Kidney (tissue), 13 donors: ENCODE measurements at regions not wholly inside any gene's neighbourhood (a gene's known extent, or its start where the extent isn't known, plus 50 kb on each side); places are given as distances from the start of the nearest gene placed in this dataset.
A peak's percentile ranks its signal among the peaks of the same experiment; 100 is the strongest.

ENCODE experiments used
- DNase-seq, 5 donors: peaks; one replicate each; pipeline ENCODE4 v3.0.0-alpha.2; 2013 to 2020
- FAIRE-seq: peaks from 2 replicates; lab custom pipeline; 2012; peaks lifted over from hg19 to GRCh38; lab: Jason Lieb, UNC
- H3K27ac ChIP-seq, 2 donors: one replicate each; pipeline ENCODE4 v1.7.0; 2013; ENCODE audit warnings: low read depth in 2 of 2, low read length in 2 of 2, inconsistent platforms in 1 of 2
- H3K27me3 ChIP-seq: one replicate; pipeline ENCODE4 v1.7.1; 2013; ENCODE audit warnings: low read length, inconsistent platforms; ENCODE audit not compliant: control insufficient read depth, insufficient read depth
- H3K36me3 ChIP-seq, 3 donors: one replicate each; pipeline versions ENCODE4 v1.7.0 to v1.7.1; 2013; ENCODE audit warnings: low read length in 3 of 3, control low read depth in 1 of 3, inconsistent platforms in 1 of 3; ENCODE audit not compliant: insufficient read depth in 3 of 3, control insufficient read depth in 2 of 3
- H3K4me1 ChIP-seq, 3 donors: one replicate each; pipeline versions ENCODE4 v1.7.0 to v1.7.1; 2013; ENCODE audit warnings: low read length in 3 of 3, inconsistent platforms in 1 of 3, low read depth in 1 of 3; ENCODE audit not compliant: control insufficient read depth in 2 of 3, insufficient read depth in 2 of 3
- H3K4me3 ChIP-seq, 3 donors: one replicate each; pipeline versions ENCODE4 v1.7.0 to v1.8.1; 2013; ENCODE audit warnings: low read length in 3 of 3, control low read depth in 1 of 3, inconsistent platforms in 1 of 3
- H3K9ac ChIP-seq, 3 donors: one replicate each; pipeline versions ENCODE4 v1.7.0 to v1.7.1; 2013; ENCODE audit warnings: low read length in 3 of 3, control low read depth in 1 of 3, inconsistent platforms in 1 of 3
- H3K9me3 ChIP-seq, 3 donors: one replicate each; pipeline versions ENCODE4 v1.7.0 to v1.7.1; 2013; ENCODE audit warnings: low read length in 3 of 3, control low read depth in 1 of 3, inconsistent platforms in 1 of 3; ENCODE audit not compliant: control insufficient read depth in 2 of 3, insufficient read depth in 1 of 3
- intact Hi-C: fragments of 100-400 bp; cut with DNase I; formaldehyde crosslinking; loops from one replicate; pipeline ENCODE4 v1.11.1; 2022
- TF ChIP-seq, protein P1 (sequence below): IDR thresholded peaks from 3 replicates; pipeline ENCODE4 v1.5.1; 2012; ENCODE audit warnings: mild to moderate bottlenecking, moderate library complexity, borderline replicate concordance; ENCODE audit not compliant: insufficient read depth; ENCODE audit errors: extremely low read depth
- donor health status: control.
- donor health status: control.
- donor health status: control.
- donor health status: control.
- donor health status: control.
- donor health status: DM: yes; HTN: yes; CAD: no.
- donor health status: Normal renal cell carcinoma (clear cell type).

DNA sequence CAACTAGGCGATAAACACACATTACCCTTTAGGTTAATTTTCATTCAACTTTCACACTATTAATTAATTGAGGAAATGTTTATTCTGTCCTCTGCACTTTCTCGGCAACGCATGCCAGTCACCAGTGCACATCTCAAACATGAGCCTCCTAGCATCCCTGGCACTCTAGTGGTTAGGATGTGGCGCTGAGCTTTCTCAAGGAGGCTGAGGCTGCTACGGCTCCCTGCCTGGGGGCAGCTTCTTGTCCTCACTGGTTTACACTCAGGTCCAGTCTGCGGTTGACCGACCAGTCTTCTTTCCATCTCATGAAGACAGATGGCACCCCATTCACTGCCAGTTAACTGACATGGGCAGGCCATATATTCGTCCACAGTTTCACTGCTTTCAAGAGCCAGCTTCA lies 463.4 kb downstream of the EIPR1 start:
- FAIRE-seq = no peak
- H3K4me3 ChIP-seq = no peak overlapping the region
- no peaks in the 10 kb centered on the region for H3K9me3 ChIP-seq
- H3K27me3 ChIP-seq = no peaks in the 10 kb centered on the region
- no peak overlapping the region for H3K27ac ChIP-seq
- no peaks in the 10 kb centered on the region for H3K4me1 ChIP-seq
- H3K36me3 ChIP-seq = no peaks in the 10 kb centered on the region
- intact Hi-C loops = no loop called here
- DNase-seq = peak in 2 of 5 donors; percentile 15 to 42
- TF ChIP-seq, protein P1, sequence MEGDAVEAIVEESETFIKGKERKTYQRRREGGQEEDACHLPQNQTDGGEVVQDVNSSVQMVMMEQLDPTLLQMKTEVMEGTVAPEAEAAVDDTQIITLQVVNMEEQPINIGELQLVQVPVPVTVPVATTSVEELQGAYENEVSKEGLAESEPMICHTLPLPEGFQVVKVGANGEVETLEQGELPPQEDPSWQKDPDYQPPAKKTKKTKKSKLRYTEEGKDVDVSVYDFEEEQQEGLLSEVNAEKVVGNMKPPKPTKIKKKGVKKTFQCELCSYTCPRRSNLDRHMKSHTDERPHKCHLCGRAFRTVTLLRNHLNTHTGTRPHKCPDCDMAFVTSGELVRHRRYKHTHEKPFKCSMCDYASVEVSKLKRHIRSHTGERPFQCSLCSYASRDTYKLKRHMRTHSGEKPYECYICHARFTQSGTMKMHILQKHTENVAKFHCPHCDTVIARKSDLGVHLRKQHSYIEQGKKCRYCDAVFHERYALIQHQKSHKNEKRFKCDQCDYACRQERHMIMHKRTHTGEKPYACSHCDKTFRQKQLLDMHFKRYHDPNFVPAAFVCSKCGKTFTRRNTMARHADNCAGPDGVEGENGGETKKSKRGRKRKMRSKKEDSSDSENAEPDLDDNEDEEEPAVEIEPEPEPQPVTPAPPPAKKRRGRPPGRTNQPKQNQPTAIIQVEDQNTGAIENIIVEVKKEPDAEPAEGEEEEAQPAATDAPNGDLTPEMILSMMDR = no peak
- H3K9ac ChIP-seq = no peak overlapping the region

DNA sequence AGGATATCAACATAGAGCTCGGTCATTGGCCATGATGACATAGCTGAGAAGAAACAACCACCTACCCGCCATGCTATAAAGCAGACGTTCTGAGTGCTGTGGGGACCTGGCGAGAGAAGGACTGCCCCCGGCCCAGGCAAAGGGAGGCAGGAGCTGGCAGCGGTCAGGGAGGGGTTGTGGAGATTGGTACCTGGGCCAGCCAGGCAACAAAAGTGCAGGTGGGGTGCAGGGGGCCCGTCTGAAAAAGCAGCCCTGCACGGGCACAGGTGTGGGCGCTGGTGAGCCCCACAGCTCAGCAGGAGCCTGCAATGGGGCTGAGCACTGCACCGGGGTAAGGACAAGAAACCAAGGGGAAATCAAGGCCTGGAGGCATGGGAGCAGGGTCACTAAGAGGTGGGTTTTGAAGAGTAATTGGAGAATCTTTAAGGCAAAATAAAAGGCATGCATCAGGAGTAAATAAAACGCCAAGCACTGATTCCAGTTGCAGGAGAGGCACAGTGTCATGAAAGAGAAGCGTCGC lies 464.0 kb downstream of the EIPR1 start:
- intact Hi-C loops = no loop called here

DNA sequence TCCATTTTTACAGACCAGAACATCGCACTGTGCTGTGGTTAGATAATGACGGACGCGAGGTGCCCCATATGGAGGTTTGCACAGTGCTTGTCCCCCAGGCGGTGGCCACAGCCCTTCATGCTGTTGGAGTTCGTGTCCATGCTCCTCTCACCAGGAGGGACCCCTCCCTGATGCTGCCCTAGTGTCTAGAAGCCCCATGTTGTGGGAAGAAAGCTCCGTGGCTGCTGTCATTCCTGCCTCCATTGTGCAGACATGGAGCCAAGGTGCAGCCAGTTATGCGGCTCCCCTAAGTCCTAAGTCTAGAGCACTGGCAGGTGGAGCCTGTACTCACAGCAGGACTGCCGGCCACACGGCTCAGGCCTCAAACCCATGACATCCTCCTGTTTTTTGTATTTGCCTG lies 464.9 kb downstream of the EIPR1 start:
- TF ChIP-seq, protein P1 = no peak
- no peak overlapping the region for H3K9ac ChIP-seq
- no peak overlapping the region for H3K27ac ChIP-seq
- no peak for DNase-seq
- FAIRE-seq = no peak
- H3K36me3 ChIP-seq = no peaks in the 10 kb centered on the region
- H3K27me3 ChIP-seq = no peaks in the 10 kb centered on the region
- H3K9me3 ChIP-seq = no peaks in the 10 kb centered on the region
- H3K4me1 ChIP-seq = no peaks in the 10 kb centered on the region
- H3K4me3 ChIP-seq = no peak overlapping the region
- intact Hi-C loops = no loop called here

More for the DNA sequence above, 464.0 kb downstream of the EIPR1 start:
- H3K27ac ChIP-seq = no peak overlapping the region
- no peaks in the 10 kb centered on the region for H3K9me3 ChIP-seq
- DNase-seq = no peak
- H3K36me3 ChIP-seq = no peaks in the 10 kb centered on the region
- H3K27me3 ChIP-seq = no peaks in the 10 kb centered on the region
- no peak overlapping the region for H3K4me3 ChIP-seq
- H3K4me1 ChIP-seq = no peaks in the 10 kb centered on the region
- FAIRE-seq = no peak
- H3K9ac ChIP-seq = no peak overlapping the region
- TF ChIP-seq, protein P1 = no peak

DNA sequence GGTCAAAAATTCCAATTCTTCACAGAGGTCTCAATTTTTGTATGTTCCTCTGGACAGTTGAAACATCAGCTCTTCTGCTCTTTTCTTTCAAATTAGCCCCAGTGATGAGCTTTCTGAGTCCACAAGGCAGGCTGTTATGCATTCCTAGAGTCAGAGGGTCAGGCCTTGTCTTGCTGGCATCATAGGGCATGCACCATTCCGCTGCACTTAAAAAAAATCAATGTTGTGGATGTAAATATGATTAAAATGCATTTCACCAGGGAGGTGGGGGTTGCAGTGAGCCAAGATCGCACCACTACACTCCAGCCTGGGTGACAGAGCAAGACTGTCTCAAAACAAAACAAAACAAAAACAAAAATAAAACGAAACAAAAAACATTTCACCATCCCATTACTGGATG lies 465.3 kb downstream of the EIPR1 start:
- Histone ChIP-seq H3K27ac (no peak overlapping the region), H3K9ac (no peak overlapping the region), H3K36me3 (no peaks in the 10 kb centered on the region), H3K4me3 (no peak overlapping the region), H3K9me3 (no peaks in the 10 kb centered on the region), H3K4me1 (no peaks in the 10 kb centered on the region), H3K27me3 (no peaks in the 10 kb centered on the region)
- intact Hi-C loops = no loop called here
- DNase-seq = no peak
- TF ChIP-seq, protein P1 = no peak
- FAIRE-seq = no peak
